Gastrocnemius medialis (tissue), 4 donors: ENCODE measurements at regions not wholly inside any gene's neighbourhood (a gene's known extent, or its start where the extent isn't known, plus 50 kb on each side); places are given as distances from the start of the nearest gene placed in this dataset.

ENCODE experiments used
- ATAC-seq, 2 donors: fragments of 150-250 bp; one replicate each; pipeline ENCODE4 v1.9.1; 2016
- DNase-seq, 2 donors: peaks; one replicate each; pipeline ENCODE4 v3.0.0-alpha.2; 2019
- H3K27ac ChIP-seq, 4 donors: fragments of 200-600 bp; sonication (generic); 1 replicate in 1 of 4; 2 replicates in 3 of 4; pipeline ENCODE4 v1.5.1; 2016 to 2018; ENCODE audit warnings: mild to moderate bottlenecking in 2 of 4, moderate library complexity in 1 of 4
- H3K27me3 ChIP-seq, 3 donors: fragments of 200-600 bp; sonication (generic) in 2 of 3; 1 replicate in 1 of 3; 2 replicates in 2 of 3; pipeline versions ENCODE4 v1.5.1 to v1.6.0; 2016 to 2019; ENCODE audit warnings: mild to moderate bottlenecking in 1 of 3, moderate library complexity in 1 of 3
- H3K36me3 ChIP-seq, 2 donors: fragments of 200-600 bp; sonication (generic) in 1 of 2; one replicate each; pipeline ENCODE4 v1.5.1; 2017 to 2018
- H3K4me1 ChIP-seq, 2 donors: fragments of 200-600 bp; sonication (generic) in 1 of 2; one replicate each; pipeline ENCODE4 v1.5.1; 2016 to 2017; ENCODE audit warnings: mild to moderate bottlenecking in 2 of 2
- H3K4me3 ChIP-seq, 4 donors: fragments of 200-600 bp; sonication (generic) in 3 of 4; 1 replicate in 1 of 4; 2 replicates in 3 of 4; pipeline ENCODE4 v1.5.1; 2016 to 2019; ENCODE audit warnings: mild to moderate bottlenecking in 2 of 4
- H3K9me3 ChIP-seq, 3 donors: fragments of 200-600 bp; sonication (generic) in 2 of 3; 1 replicate in 1 of 3; 2 replicates in 2 of 3; pipeline ENCODE4 v1.5.1; 2016 to 2019
- POLR2A ChIP-seq, 2 donors: fragments of 450-650 bp; IDR thresholded peaks; one replicate each; pipeline ENCODE4 v1.6.1; 2017; ENCODE audit warnings: antibody characterized with exemption in 2 of 2, mild to moderate bottlenecking in 2 of 2, moderate library complexity in 2 of 2
- in situ Hi-C, 4 donors: fragments of 200-750 bp; cut with MboI; loops; one replicate each; pipeline versions ENCODE4 v1.15.0 to v1.8.0; 2017; ENCODE audit warnings: low sequenced_read_pairs in 4 of 4
- intact Hi-C: fragments of 100-400 bp; cut with DNase I; formaldehyde crosslinking; loops from one replicate; pipeline ENCODE4 v1.15.1; 2023; ENCODE audit warnings: low total_unique reads
- TF ChIP-seq, protein P1 (sequence below), 5 experiments: fragments of 450-650 bp in 3 of 5; fragments of 200-600 bp in 2 of 5; sonication (generic) in 2 of 5; IDR thresholded peaks in 4 of 5; conservative IDR thresholded peaks in 1 of 5; 1 replicate in 4 of 5; 2 replicates in 1 of 5; pipeline ENCODE4 v1.5.1; 2016 to 2019; ENCODE audit warnings: antibody characterized with exemption in 5 of 5, mild to moderate bottlenecking in 3 of 5, moderate library complexity in 3 of 5

DNA sequence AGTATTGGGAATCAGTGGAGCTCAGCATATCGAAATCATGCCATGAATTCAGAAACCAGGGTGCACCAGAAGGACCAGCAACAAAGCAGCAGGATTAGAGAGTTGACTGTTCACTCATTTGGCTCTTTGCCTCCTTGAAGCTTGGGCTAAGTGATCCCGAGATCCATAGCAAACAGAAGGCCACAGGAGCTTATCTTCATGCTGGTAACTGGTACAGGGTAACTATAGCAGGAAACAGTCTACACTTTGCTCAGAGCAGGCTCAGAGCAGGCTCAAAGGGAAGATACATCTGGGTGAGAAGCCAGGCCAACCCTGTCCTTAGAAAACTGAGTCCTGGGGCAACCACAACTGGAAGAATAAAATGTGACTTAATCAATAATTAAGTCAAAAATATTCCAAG lies 111.1 kb downstream of the GRIN2B start:
- H3K27ac ChIP-seq, result no peak overlapping the region
- in situ Hi-C loops, result loop anchor here in 2 of 4 donors (25.0 kb wide), 1 partner anchor 292 kb away; no protein-coding TSS in a partner anchor
- no peaks in the 10 kb centered on the region for H3K9me3 ChIP-seq
- intact Hi-C loops, result no loop called here
- DNase-seq (no peak), ATAC-seq (no peak)
- no peak overlapping the region for H3K4me3 ChIP-seq
- TF ChIP-seq, protein P1, sequence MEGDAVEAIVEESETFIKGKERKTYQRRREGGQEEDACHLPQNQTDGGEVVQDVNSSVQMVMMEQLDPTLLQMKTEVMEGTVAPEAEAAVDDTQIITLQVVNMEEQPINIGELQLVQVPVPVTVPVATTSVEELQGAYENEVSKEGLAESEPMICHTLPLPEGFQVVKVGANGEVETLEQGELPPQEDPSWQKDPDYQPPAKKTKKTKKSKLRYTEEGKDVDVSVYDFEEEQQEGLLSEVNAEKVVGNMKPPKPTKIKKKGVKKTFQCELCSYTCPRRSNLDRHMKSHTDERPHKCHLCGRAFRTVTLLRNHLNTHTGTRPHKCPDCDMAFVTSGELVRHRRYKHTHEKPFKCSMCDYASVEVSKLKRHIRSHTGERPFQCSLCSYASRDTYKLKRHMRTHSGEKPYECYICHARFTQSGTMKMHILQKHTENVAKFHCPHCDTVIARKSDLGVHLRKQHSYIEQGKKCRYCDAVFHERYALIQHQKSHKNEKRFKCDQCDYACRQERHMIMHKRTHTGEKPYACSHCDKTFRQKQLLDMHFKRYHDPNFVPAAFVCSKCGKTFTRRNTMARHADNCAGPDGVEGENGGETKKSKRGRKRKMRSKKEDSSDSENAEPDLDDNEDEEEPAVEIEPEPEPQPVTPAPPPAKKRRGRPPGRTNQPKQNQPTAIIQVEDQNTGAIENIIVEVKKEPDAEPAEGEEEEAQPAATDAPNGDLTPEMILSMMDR (IDR thresholded peaks at IDR 0.05 in 4 of 5, conservative IDR thresholded peaks at IDR 0.05 in 1 of 5), result no peak
- TF ChIP-seq POLR2A (IDR thresholded peaks at IDR 0.05), result no peak
- no peaks in the 10 kb centered on the region for H3K27me3 ChIP-seq
- no peaks in the 10 kb centered on the region for H3K36me3 ChIP-seq
- H3K4me1 ChIP-seq, result no peaks in the 10 kb centered on the region

DNA sequence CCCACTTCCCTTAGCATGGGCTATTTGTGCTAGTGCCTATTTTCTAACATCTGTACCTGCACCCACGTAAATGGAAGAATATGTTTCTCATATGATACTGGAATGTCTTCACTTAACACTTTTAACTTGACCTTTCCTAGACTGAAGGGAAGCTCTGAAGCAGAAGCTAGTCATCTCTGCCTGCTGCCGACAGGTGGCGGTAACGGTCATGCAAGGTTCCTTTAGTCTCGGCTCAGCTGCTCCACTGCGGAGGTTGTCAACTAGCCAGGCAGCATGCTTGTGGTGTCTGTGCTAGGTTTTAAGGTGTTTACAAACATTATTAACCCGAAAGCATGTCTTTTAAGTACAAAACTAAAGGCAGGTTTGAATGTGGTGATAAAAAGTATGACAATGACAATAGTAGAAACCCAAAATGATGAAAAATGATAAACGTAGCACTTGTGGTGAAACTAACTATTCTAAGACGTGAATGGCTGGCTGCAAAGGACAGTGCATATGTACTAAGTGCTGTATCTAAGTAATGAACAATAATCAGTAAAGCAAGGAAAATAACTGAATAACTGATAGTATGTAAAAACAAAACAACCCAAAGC lies 117.2 kb downstream of the GRIN2B start:
- Histone ChIP-seq H3K4me1 (no peaks in the 10 kb centered on the region), H3K36me3 (no peaks in the 10 kb centered on the region), H3K9me3 (no peaks in the 10 kb centered on the region), H3K27me3 (no peaks in the 10 kb centered on the region), H3K4me3 (no peak overlapping the region), H3K27ac (no peak overlapping the region)
- intact Hi-C loops (loop anchor here (5.0 kb wide), 1 partner anchor 303 kb away; no protein-coding TSS in a partner anchor), in situ Hi-C loops (loop anchor here in 3 of 4 donors (10.0 to 25.0 kb wide), 2 partner anchors 298 to 301 kb away; no protein-coding TSS in a partner anchor)
- peak in 1 of 2 donors; percentile 26 for DNase-seq
- TF ChIP-seq, protein P1 (IDR thresholded peaks at IDR 0.05 in 4 of 5, conservative IDR thresholded peaks at IDR 0.05 in 1 of 5), result peak in 4 of 5 experiments; percentile 38 to 67 (median 58)
- TF ChIP-seq POLR2A (IDR thresholded peaks at IDR 0.05), result no peak
- peak in 1 of 2 donors; percentile 51 for ATAC-seq

DNA sequence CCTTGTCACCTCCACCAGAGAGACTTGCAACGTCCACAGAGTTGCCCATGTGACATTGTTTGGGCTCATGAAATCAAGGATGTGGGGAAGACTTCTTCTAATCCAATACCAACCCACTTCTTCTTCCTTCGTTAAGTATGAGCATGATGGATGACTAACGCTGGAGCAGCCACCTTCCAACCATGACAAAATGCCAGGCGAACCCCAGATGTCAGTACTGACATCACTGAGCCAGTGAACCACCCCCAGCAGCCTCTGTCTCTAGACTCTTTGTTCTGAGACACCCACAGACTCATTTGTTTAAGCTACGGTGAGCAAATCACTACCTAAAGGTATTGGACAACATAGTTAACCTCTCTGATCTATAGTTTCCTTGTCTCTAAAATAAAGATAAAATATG lies 123.7 kb downstream of the GRIN2B start:
- no peaks in the 10 kb centered on the region for H3K27me3 ChIP-seq
- in situ Hi-C loops, result loop anchor here in 2 of 4 donors (25.0 kb wide), 1 partner anchor 305 kb away; no protein-coding TSS in a partner anchor
- TF ChIP-seq, protein P1 (IDR thresholded peaks at IDR 0.05 in 4 of 5, conservative IDR thresholded peaks at IDR 0.05 in 1 of 5), result no peak
- no peaks in the 10 kb centered on the region for H3K36me3 ChIP-seq
- intact Hi-C loops, result no loop called here
- DNase-seq, result no peak
- H3K4me1 ChIP-seq, result no peaks in the 10 kb centered on the region
- no peaks in the 10 kb centered on the region for H3K9me3 ChIP-seq
- no peak for ATAC-seq
- no peak overlapping the region for H3K27ac ChIP-seq
- no peak overlapping the region for H3K4me3 ChIP-seq

DNA sequence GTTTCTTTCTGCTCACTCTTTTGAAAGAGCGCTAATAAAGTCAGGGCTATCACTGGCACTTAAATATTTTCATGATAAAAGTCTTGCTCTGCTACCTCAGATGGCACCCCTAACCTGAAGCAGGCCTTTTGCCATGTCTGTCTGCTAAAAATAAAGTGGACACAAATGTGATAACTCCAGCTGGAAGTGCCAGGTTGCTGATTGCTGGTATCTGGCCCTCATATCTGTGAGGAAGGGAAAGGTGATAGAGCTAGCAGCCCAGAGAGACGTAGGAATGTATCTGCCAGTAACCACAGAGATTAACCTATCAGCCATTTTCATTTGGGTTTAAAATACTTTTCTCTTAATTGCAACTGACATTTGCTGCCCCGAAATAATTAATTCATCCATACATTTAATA lies 127.9 kb downstream of the GRIN2B start:
- Histone ChIP-seq H3K27me3 (no peaks in the 10 kb centered on the region), H3K4me3 (no peak overlapping the region), H3K27ac (no peak overlapping the region), H3K36me3 (no peaks in the 10 kb centered on the region), H3K9me3 (no peaks in the 10 kb centered on the region), H3K4me1 (no peaks in the 10 kb centered on the region)
- TF ChIP-seq, protein P1 (IDR thresholded peaks at IDR 0.05 in 4 of 5, conservative IDR thresholded peaks at IDR 0.05 in 1 of 5), result no peak
- TF ChIP-seq POLR2A (IDR thresholded peaks at IDR 0.05), result no peak
- intact Hi-C loops (no loop called here), in situ Hi-C loops (loop anchor here in 2 of 4 donors (25.0 kb wide), 1 partner anchor 309 kb away; no protein-coding TSS in a partner anchor)
- ATAC-seq (no peak), DNase-seq (no peak)
